Naive B cell (primary cell): ENCODE measurements at regions not wholly inside any gene's neighbourhood (a gene's known extent, or its start where the extent isn't known, plus 50 kb on each side); places are given as distances from the start of the nearest gene placed in this dataset.
"Not testable (repeated sequence)": the region's sequence is repeated elsewhere in the genome, so short reads cannot be mapped to it uniquely, and the experiment has no call there.

ENCODE experiments used
- ATAC-seq, 2 donors: fragments of 150-1000 bp; cut with Tn5 transposase; 2 replicates each; pipeline ENCODE4 v1.10.0; 2021; ENCODE audit warnings: low read depth in 2 of 2, mild to moderate bottlenecking in 2 of 2, moderate library complexity in 2 of 2
- DNase-seq: peaks from one replicate; pipeline ENCODE4 v3.0.0; 2022
- H3K27ac Mint-ChIP-seq, 6 donors: one replicate each; pipeline ENCODE4 v1.8.0; 2020 to 2022; ENCODE audit warnings: mild to moderate bottlenecking in 6 of 6, mixed read lengths in 6 of 6, moderate library complexity in 5 of 6, inconsistent platforms in 2 of 6
- H3K27me3 Mint-ChIP-seq, 3 donors: one replicate each; pipeline ENCODE4 v1.8.0; 2021 to 2022; ENCODE audit warnings: mixed read lengths in 3 of 3, mild to moderate bottlenecking in 1 of 3
- H3K36me3 Mint-ChIP-seq, 2 donors: one replicate each; pipeline ENCODE4 v1.8.0; 2020 to 2022; ENCODE audit warnings: mixed read lengths in 2 of 2, inconsistent platforms in 1 of 2, mild to moderate bottlenecking in 1 of 2
- H3K4me1 Mint-ChIP-seq, 3 donors: one replicate each; pipeline ENCODE4 v1.8.0; 2020 to 2022; ENCODE audit warnings: mixed read lengths in 3 of 3, inconsistent platforms in 1 of 3, mild to moderate bottlenecking in 1 of 3, moderate library complexity in 1 of 3
- H3K4me3 Mint-ChIP-seq, 8 donors: one replicate each; pipeline ENCODE4 v1.8.0; 2020 to 2022; ENCODE audit warnings: mild to moderate bottlenecking in 8 of 8, mixed read lengths in 8 of 8, moderate library complexity in 8 of 8, inconsistent platforms in 2 of 8
- H3K9me3 Mint-ChIP-seq, 7 donors: one replicate each; pipeline ENCODE4 v1.8.0; 2020 to 2022; ENCODE audit warnings: mixed read lengths in 7 of 7, mild to moderate bottlenecking in 5 of 7, inconsistent platforms in 2 of 7, moderate library complexity in 1 of 7

DNA sequence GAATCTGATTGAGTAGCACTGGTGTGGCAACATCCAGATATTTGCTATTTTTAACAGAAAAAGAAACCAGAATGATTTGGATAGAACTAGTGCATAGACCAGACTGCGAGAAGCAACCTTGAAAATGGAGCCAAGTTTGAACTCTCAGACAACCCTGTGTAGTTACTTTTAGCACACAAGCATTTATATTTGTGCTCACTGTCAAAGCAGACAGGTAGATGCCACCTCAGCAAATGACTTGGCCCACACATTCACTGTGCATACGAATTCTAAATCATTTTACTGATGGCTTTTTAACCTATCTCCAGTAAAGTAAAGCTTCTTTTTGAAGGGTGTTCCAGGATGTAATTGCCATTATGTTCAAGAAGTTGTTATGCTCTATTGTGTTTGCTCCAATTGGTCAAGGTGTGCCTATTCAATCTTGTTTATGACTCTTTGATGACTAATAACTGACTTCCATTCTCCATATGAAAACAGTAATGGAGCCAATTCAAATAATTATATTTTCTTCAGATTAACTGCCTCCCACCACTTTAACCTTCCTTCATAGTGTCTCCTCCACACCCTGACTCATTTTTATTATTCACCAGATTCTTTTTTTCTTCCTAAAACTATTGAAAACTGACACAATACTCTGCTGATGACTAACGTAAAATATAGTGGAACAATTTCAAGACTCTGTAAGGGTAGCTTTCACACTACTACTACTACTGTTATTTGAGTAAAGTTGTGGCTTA lies 138.5 kb downstream of the CCER1 start:
- peak overlapping the region in 1 of 6 donors; percentile 1 for H3K27ac Mint-ChIP-seq
- H3K36me3 Mint-ChIP-seq, result no peaks in the 10 kb centered on the region
- no peaks in the 10 kb centered on the region for H3K9me3 Mint-ChIP-seq

GRCh38 chr12:90809940-90810339 lies 145.0 kb downstream of the CCER1 start:
- ATAC-seq (no peak), DNase-seq (no peak)
- Mint-ChIP-seq H3K36me3 (no peaks in the 10 kb centered on the region), H3K4me1 (no peaks in the 10 kb centered on the region), H3K4me3 (no peak overlapping the region), H3K27ac (no peak overlapping the region), H3K9me3 (no peaks in the 10 kb centered on the region), H3K27me3 (no peaks in the 10 kb centered on the region)

More for the DNA sequence above, 138.5 kb downstream of the CCER1 start:
- no peak for ATAC-seq
- Mint-ChIP-seq H3K4me3 (no peak overlapping the region), H3K4me1 (no peaks in the 10 kb centered on the region), H3K27me3 (no peaks in the 10 kb centered on the region)
- no peak for DNase-seq

- Mint-ChIP-seq H3K36me3 (no peaks in the 10 kb centered on the region), H3K27me3 (no peaks in the 10 kb centered on the region), H3K27ac (no peak overlapping the region), H3K4me3 (no peak overlapping the region), H3K9me3 (peaks cover 0 to 4% (median 0%) of the 10 kb centered on the region in 7 donors), H3K4me1 (no peaks in the 10 kb centered on the region)
- ATAC-seq (no peak), DNase-seq (no peak)
Measured at GRCh38 chr12:90808568-90808967, 146.4 kb downstream of the CCER1 start.

- no peak overlapping the region for H3K4me3 Mint-ChIP-seq
- H3K27me3 Mint-ChIP-seq, result no peaks in the 10 kb centered on the region
- no peak overlapping the region for H3K27ac Mint-ChIP-seq
- peaks cover 2 to 15% (median 6%) of the 10 kb centered on the region in 7 donors for H3K9me3 Mint-ChIP-seq
- ATAC-seq (no peak), DNase-seq (no peak)
- no peaks in the 10 kb centered on the region for H3K4me1 Mint-ChIP-seq
- no peaks in the 10 kb centered on the region for H3K36me3 Mint-ChIP-seq
Measured at GRCh38 chr12:90802727-90803126, 152.2 kb downstream of the CCER1 start.

- no peak for DNase-seq
- ATAC-seq, result no peak
- Mint-ChIP-seq H3K9me3 (peaks cover 2 to 15% (median 6%) of the 10 kb centered on the region in 7 donors), H3K4me3 (no peak overlapping the region), H3K27ac (no peak overlapping the region), H3K4me1 (no peaks in the 10 kb centered on the region), H3K36me3 (no peaks in the 10 kb centered on the region), H3K27me3 (no peaks in the 10 kb centered on the region)
Measured at GRCh38 chr12:90801776-90802175, 153.2 kb downstream of the CCER1 start.

- ATAC-seq (no peak), DNase-seq (no peak)
- Mint-ChIP-seq H3K27ac (no peak overlapping the region), H3K4me3 (no peak overlapping the region), H3K4me1 (no peaks in the 10 kb centered on the region), H3K9me3 (peaks cover 0 to 7% (median 1%) of the 10 kb centered on the region in 7 donors), H3K36me3 (no peaks in the 10 kb centered on the region), H3K27me3 (no peaks in the 10 kb centered on the region)
Measured at GRCh38 chr12:90794212-90794611, 160.8 kb downstream of the CCER1 start.

DNA sequence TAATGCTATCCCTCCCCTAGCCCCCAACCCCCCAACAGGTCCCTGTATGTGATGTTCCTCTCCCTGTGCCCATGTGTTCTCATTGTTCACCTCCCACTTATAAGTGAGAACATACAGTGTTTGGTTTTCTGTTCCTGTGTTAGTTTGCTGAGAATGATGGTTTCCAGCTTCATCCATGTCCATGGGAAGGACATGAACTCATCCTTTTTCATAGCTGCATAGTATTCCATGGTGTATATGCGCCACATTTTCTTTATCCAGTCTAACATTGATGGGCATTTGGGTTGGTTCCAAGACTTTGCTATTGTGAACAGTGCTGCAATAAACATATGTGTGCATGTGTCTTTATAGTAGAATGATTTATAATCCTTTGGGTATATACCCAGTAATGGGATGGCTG lies 162.3 kb downstream of the CCER1 start:
- H3K36me3 Mint-ChIP-seq, H3K4me3 Mint-ChIP-seq, H3K27ac Mint-ChIP-seq, DNase-seq, ATAC-seq, H3K9me3 Mint-ChIP-seq, H3K27me3 Mint-ChIP-seq, H3K4me1 Mint-ChIP-seq: not testable (repeated sequence)

- H3K4me3 Mint-ChIP-seq, result no peak overlapping the region
- ATAC-seq (no peak), DNase-seq (no peak)
- H3K9me3 Mint-ChIP-seq, result peaks cover 0 to 11% (median 3%) of the 10 kb centered on the region in 7 donors
- H3K27ac Mint-ChIP-seq, result no peak overlapping the region
- H3K4me1 Mint-ChIP-seq, result no peaks in the 10 kb centered on the region
- H3K27me3 Mint-ChIP-seq, result no peaks in the 10 kb centered on the region
- H3K36me3 Mint-ChIP-seq, result no peaks in the 10 kb centered on the region
Measured at GRCh38 chr12:90791445-90791844, 163.5 kb downstream of the CCER1 start.

- H3K4me3 Mint-ChIP-seq, result no peak overlapping the region
- peaks cover 0 to 11% (median 3%) of the 10 kb centered on the region in 7 donors for H3K9me3 Mint-ChIP-seq
- no peaks in the 10 kb centered on the region for H3K27me3 Mint-ChIP-seq
- H3K4me1 Mint-ChIP-seq, result no peaks in the 10 kb centered on the region
- ATAC-seq (no peak), DNase-seq (no peak)
- no peaks in the 10 kb centered on the region for H3K36me3 Mint-ChIP-seq
- no peak overlapping the region for H3K27ac Mint-ChIP-seq
Measured at GRCh38 chr12:90790747-90791146, 164.2 kb downstream of the CCER1 start.

- no peaks in the 10 kb centered on the region for H3K27me3 Mint-ChIP-seq
- peaks cover 0 to 4% (median 0%) of the 10 kb centered on the region in 7 donors for H3K9me3 Mint-ChIP-seq
- no peaks in the 10 kb centered on the region for H3K4me1 Mint-ChIP-seq
- H3K4me3 Mint-ChIP-seq, result no peak overlapping the region
- no peak for DNase-seq
- no peak for ATAC-seq
- H3K27ac Mint-ChIP-seq, result no peak overlapping the region
- H3K36me3 Mint-ChIP-seq, result no peaks in the 10 kb centered on the region
Measured at GRCh38 chr12:90773491-90773890, 181.5 kb downstream of the CCER1 start.

DNA sequence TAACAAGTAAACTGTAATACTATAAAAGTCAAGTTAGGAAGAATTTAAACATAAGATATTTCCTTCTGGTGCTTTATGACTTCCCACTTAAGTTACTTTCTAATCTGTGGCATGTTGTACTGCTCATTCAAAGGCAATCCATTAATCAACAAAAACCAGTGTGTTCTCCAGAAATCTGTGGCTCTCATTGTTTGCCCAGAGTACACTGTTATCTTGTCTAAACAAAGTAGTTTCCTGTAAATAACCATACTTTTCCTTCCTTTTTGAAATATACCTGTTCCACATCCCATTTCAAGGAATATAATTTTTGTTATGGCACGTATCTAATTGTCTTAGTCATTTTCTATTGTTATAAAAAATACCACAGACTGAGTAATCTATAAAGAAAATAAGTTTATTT lies 184.1 kb downstream of the CCER1 start:
- DNase-seq, result no peak
- no peaks in the 10 kb centered on the region for H3K27me3 Mint-ChIP-seq
- no peaks in the 10 kb centered on the region for H3K4me1 Mint-ChIP-seq
- no peak overlapping the region for H3K27ac Mint-ChIP-seq
- H3K9me3 Mint-ChIP-seq, result peaks cover 0 to 6% (median 0%) of the 10 kb centered on the region in 7 donors
- no peak for ATAC-seq
- no peaks in the 10 kb centered on the region for H3K36me3 Mint-ChIP-seq
- H3K4me3 Mint-ChIP-seq, result no peak overlapping the region

DNA sequence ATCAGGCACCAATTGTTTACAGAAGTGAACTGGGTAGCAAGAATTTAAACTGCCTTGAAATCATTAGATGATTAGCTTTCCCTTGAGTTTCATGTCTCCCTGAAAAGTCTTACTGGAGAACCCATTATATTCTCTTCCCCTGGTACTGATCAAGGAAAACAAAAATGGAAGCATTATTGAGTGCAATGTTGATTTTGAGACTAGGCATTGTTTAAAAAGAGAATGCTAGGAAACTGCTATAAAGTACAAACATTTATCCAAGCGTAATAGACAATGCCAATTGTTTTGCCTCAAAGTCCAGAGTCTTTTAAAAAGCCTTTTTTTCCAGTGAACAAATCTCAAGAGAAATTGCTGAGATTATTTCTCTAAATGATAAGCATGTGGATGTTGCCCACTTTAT lies 197.0 kb downstream of the CCER1 start:
- Mint-ChIP-seq H3K4me3 (no peak overlapping the region), H3K36me3 (no peaks in the 10 kb centered on the region), H3K27me3 (no peaks in the 10 kb centered on the region), H3K9me3 (peaks cover 0 to 6% (median 3%) of the 10 kb centered on the region in 7 donors), H3K4me1 (no peaks in the 10 kb centered on the region), H3K27ac (no peak overlapping the region)
- no peak for ATAC-seq
- no peak for DNase-seq

- Mint-ChIP-seq H3K4me1 (no peaks in the 10 kb centered on the region), H3K27me3 (no peaks in the 10 kb centered on the region), H3K36me3 (no peaks in the 10 kb centered on the region), H3K4me3 (no peak overlapping the region), H3K9me3 (peaks cover 5 to 8% (median 6%) of the 10 kb centered on the region in 7 donors), H3K27ac (no peak overlapping the region)
- no peak for DNase-seq
- no peak for ATAC-seq
Measured at GRCh38 chr12:90745211-90745610, 209.8 kb downstream of the CCER1 start.

- no peaks in the 10 kb centered on the region for H3K4me1 Mint-ChIP-seq
- DNase-seq (no peak), ATAC-seq (no peak)
- peaks cover 0 to 8% (median 4%) of the 10 kb centered on the region in 7 donors for H3K9me3 Mint-ChIP-seq
- no peak overlapping the region for H3K27ac Mint-ChIP-seq
- no peaks in the 10 kb centered on the region for H3K36me3 Mint-ChIP-seq
- H3K27me3 Mint-ChIP-seq, result no peaks in the 10 kb centered on the region
- H3K4me3 Mint-ChIP-seq, result no peak overlapping the region
Measured at GRCh38 chr12:90741611-90742010, 213.4 kb downstream of the CCER1 start.

- ATAC-seq, result no peak
- H3K27ac Mint-ChIP-seq, result no peak overlapping the region
- H3K4me3 Mint-ChIP-seq, result no peak overlapping the region
- no peaks in the 10 kb centered on the region for H3K36me3 Mint-ChIP-seq
- no peaks in the 10 kb centered on the region for H3K27me3 Mint-ChIP-seq
- no peaks in the 10 kb centered on the region for H3K4me1 Mint-ChIP-seq
- DNase-seq, result no peak
- H3K9me3 Mint-ChIP-seq, result peaks cover 0 to 13% (median 1%) of the 10 kb centered on the region in 7 donors
Measured at GRCh38 chr12:90729736-90730135, 225.2 kb downstream of the CCER1 start.
